ENCODE measurements at regions not wholly inside any gene's neighbourhood (a gene's known extent, or its start where the extent isn't known, plus 50 kb on each side); places are given as distances from the start of the nearest gene placed in this dataset.

DNA sequence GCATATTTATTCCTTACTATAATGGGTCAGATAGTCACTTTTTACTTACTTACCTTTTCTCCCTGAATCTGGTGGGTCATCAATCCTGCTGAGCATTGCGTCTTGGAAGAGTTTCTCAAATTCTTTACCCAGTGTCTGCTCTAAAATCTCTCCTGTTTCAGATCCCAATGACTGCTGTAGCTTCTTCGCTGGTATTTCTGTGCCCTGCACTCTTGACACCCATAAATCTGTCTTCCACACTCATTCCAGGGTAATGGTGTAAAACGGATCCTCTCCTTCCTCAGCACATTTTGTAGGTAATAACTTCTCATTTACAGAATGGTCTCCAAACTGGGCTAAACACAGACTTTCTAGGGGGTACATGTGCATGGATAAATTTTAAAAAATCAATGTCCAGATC lies 407.4 kb downstream of the DMAC1 start:
- Mint-ChIP-seq H3K4me1 (ENCODE audit: low read depth) (no peaks in the 10 kb centered on the region), H3K27me3 (peaks cover 4% of the 10 kb centered on the region), H3K9me3 (ENCODE audit: low read depth) (no peaks in the 10 kb centered on the region), H3K36me3 (no peaks in the 10 kb centered on the region), H3K27ac (no peak overlapping the region), H3K4me3 (no peak overlapping the region)

DNA sequence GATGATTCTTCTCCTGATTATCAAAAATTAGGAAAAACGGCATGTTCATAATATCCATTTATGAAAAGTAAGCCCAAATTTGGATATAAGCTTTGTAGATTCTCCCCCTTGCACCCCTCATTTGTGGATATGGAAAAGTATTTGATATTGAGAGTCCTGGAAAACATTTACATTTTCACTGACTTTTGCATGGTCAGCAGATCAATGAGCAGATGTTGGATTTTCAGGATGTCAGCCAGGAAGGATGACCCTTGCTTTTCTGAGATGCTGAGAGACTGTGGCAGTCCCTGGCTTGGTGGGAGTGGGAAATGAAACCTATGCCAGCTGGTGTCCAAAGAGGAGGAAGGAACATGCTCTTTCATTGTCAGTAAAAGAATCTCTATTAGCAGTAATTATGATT lies 410.8 kb downstream of the DMAC1 start:
- no peaks in the 10 kb centered on the region for H3K36me3 Mint-ChIP-seq
- no peak overlapping the region for H3K27ac Mint-ChIP-seq
- H3K9me3 Mint-ChIP-seq (ENCODE audit: low read depth): no peaks in the 10 kb centered on the region
- no peak overlapping the region for H3K4me3 Mint-ChIP-seq
- H3K27me3 Mint-ChIP-seq: peaks cover 6% of the 10 kb centered on the region
- H3K4me1 Mint-ChIP-seq (ENCODE audit: low read depth): no peaks in the 10 kb centered on the region

DNA sequence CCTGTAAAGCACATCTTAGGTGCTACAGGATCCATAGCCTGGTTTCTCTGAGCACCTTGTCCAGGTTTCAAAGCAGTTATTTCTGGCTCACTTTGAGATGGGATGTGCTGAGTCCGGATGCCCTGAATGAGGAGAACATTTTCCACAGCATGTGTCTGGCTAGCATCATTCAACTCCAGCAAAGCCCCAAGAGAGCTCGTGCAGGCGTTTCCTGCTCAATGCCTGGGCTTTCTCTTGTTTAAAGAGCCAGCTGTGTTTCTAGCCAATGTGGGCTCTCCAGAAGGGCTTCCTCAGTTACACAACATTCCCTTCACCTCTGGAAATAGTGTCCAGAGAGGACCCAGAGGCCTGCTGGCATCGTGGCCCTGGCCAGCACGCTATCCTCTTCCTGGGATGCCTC lies 411.7 kb downstream of the DMAC1 start:
- Mint-ChIP-seq H3K9me3 (ENCODE audit: low read depth) (no peaks in the 10 kb centered on the region), H3K4me3 (no peak overlapping the region), H3K27ac (no peak overlapping the region), H3K36me3 (no peaks in the 10 kb centered on the region), H3K27me3 (peaks cover 6% of the 10 kb centered on the region), H3K4me1 (ENCODE audit: low read depth) (no peaks in the 10 kb centered on the region)

DNA sequence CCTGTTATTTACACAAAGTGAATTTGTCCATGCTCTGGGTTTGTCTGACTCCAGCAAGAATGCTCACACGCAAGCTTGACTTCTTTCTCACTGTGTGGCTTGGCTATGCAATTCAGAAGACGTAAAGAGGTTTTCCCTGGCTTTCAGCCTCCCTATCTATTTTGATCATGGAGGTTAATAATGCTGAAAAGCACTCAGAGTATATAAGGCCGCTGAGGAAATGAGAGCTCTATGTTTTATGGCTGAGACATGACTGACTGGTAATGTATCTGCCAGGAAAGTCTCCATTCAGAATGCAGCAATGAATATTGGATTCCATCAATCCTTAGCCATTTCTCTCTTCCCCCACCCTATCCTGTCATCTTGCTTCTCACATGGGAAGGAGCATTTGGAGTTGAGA lies 417.3 kb downstream of the DMAC1 start:
- no peaks in the 10 kb centered on the region for H3K36me3 Mint-ChIP-seq
- H3K27me3 Mint-ChIP-seq: peaks cover 8% of the 10 kb centered on the region
- H3K4me3 Mint-ChIP-seq: no peak overlapping the region
- H3K9me3 Mint-ChIP-seq (ENCODE audit: low read depth): no peaks in the 10 kb centered on the region
- H3K27ac Mint-ChIP-seq: no peak overlapping the region
- H3K4me1 Mint-ChIP-seq (ENCODE audit: low read depth): no peaks in the 10 kb centered on the region

DNA sequence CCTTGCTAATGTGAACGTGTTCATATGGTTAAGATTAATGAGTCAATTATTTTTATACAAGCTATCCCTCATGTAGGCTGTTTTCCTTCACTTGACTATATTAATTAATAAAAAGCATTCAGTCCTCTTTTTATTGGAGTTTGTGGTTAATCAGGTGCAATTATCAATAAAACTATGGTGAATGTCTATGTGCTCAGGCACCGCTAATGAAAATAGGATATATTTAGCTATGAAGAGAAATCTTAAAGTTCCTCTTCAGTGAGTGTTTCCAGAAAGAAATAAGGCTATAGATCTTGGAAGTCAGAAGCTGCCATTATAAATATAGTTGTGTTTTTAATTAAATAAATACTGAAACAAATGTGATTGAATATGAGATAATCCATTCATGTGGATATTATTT lies 422.1 kb downstream of the DMAC1 start:
- Mint-ChIP-seq H3K36me3 (no peaks in the 10 kb centered on the region), H3K9me3 (ENCODE audit: low read depth) (no peaks in the 10 kb centered on the region), H3K4me1 (ENCODE audit: low read depth) (no peaks in the 10 kb centered on the region), H3K27me3 (peaks cover 4% of the 10 kb centered on the region), H3K4me3 (no peak overlapping the region), H3K27ac (no peak overlapping the region)

DNA sequence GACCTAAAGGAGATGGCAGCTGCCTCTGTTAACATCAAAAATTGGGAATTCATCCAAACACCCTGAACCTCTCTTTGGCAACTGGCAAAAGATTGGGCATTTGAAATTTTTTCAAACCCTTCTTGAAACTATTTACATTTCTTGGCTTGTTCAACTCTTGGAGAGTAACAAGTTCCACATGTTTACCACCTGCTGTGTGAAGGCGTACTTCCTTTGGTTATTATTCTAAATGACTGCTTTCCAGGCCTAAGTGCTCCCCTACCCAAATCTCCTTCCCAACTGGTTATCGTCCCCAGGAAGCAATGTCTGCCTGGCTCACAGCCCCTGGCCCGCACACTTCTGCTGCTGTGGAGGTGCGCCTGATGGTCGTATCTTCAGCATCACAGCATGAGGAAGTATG lies 422.7 kb downstream of the DMAC1 start:
- Mint-ChIP-seq H3K4me3 (no peak overlapping the region), H3K9me3 (ENCODE audit: low read depth) (no peaks in the 10 kb centered on the region), H3K27ac (no peak overlapping the region), H3K36me3 (no peaks in the 10 kb centered on the region), H3K4me1 (ENCODE audit: low read depth) (no peaks in the 10 kb centered on the region), H3K27me3 (peaks cover 4% of the 10 kb centered on the region)

DNA sequence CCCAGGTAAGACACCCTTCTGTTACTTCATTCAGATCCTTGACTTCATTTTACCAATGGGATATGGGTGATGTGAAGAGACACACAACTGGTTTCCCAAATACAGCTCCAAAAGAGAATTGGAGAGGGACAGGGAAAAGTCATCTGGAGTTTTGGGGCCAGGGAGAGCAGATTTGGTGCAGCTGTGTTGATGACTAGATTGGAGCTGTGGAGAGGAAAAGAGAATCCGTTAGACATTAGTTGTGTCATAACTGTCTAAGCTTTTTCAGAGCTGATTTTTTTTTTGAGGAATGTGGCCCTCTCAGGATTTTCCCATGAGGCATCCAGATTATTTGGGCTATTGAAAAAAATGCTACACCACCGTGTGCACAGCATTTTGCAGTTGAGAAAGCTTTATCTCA lies 423.4 kb downstream of the DMAC1 start:
- H3K27ac Mint-ChIP-seq: no peak overlapping the region
- no peaks in the 10 kb centered on the region for H3K36me3 Mint-ChIP-seq
- no peak overlapping the region for H3K4me3 Mint-ChIP-seq
- peaks cover 4% of the 10 kb centered on the region for H3K27me3 Mint-ChIP-seq
- H3K4me1 Mint-ChIP-seq (ENCODE audit: low read depth): no peaks in the 10 kb centered on the region
- H3K9me3 Mint-ChIP-seq (ENCODE audit: low read depth): no peaks in the 10 kb centered on the region

DNA sequence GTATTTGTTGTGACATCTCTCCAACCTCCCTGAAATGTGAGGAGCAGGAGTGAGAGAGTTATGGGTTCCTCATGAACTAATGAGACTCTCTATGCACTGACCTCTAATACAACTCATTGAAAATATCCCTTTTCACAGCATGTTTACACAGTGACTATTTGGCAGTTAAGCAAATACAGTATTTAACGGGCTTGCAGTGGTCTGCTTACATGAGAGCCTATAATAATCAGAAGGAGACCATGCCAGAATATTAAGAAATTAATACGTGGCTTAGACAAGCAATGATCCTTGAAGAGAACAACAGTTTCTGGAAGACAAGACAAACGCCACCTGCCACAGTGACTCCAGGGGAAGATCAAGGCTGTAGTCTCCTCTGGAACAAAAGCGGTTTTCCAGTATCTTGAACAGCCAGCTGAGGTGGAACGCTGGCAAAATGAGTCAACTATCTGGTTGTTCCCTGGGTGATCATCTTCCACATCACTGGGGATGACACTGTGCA lies 424.5 kb downstream of the DMAC1 start:
- H3K36me3 Mint-ChIP-seq: no peaks in the 10 kb centered on the region
- no peak overlapping the region for H3K27ac Mint-ChIP-seq
- no peaks in the 10 kb centered on the region for H3K4me1 Mint-ChIP-seq (ENCODE audit: low read depth)

DNA sequence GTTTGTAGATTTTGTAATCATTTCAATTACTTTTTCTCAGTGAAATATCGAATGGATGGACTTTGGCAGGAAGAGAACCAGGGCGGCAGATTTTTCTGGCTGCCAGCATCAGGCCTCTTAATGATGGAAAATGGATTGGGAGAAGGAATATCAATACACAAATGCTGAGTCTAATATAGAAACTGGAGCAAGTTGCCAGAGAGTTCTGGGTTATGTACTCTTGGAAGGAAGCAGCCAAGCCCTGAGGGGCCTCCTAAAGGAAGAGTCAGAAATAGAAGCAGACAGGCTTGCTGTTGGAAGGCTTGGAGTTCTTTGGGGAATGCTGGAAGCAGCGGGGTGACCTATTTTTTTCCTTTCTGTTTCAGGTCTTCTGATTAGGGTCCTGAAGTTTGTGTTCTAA lies 428.6 kb downstream of the DMAC1 start:
- Mint-ChIP-seq H3K36me3 (no peaks in the 10 kb centered on the region), H3K4me1 (ENCODE audit: low read depth) (no peaks in the 10 kb centered on the region), H3K27ac (no peak overlapping the region), H3K4me3 (no peak overlapping the region), H3K9me3 (ENCODE audit: low read depth) (no peaks in the 10 kb centered on the region), H3K27me3 (no peaks in the 10 kb centered on the region)

More for the DNA sequence above, 424.5 kb downstream of the DMAC1 start:
- Mint-ChIP-seq H3K4me3 (no peak overlapping the region), H3K9me3 (ENCODE audit: low read depth) (no peaks in the 10 kb centered on the region), H3K27me3 (peaks cover 4% of the 10 kb centered on the region)

DNA sequence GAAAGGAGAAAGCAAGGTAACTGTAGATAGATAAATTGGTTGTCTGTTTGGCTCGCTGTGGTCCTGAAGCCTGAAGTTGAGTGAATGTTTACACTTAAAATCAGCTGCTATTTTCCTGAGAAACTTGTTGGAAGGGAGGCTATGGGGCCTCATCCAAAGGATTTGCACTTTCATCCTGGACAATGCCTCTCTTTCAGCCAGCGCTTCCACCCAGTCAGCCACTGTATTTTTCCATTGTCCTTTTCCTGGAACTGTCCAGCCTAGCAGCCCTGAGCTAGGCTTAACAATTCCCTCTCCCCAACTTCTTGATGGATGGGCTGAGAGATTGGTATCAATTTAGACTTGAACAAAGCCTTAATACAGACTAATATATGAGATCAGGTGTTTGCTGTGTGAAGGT lies 429.2 kb downstream of the DMAC1 start:
- no peaks in the 10 kb centered on the region for H3K4me1 Mint-ChIP-seq (ENCODE audit: low read depth)
- no peak overlapping the region for H3K4me3 Mint-ChIP-seq
- no peaks in the 10 kb centered on the region for H3K27me3 Mint-ChIP-seq
- H3K9me3 Mint-ChIP-seq (ENCODE audit: low read depth): no peaks in the 10 kb centered on the region
- H3K36me3 Mint-ChIP-seq: no peaks in the 10 kb centered on the region
- H3K27ac Mint-ChIP-seq: no peak overlapping the region

DNA sequence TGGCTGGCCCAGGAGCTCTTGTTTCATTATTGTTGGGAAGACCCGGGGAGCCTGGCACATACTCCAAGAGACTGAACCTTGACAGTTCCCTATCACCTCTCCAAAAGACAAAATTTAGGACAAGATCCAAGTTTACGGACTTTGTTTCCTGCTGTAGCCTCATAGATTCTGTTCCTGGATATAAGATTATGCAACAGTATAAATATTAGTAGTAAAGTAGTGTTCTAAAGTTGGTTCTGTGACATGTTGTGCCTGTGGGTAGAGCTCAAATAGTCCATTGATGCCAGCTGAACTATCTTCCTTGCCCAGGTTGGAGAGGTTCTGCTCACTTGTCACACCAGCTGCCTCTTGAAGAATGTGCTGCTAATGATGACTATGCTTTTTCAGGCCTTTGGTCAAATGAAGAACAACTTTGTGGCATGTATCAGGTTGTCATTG lies 430.2 kb downstream of the DMAC1 start:
- Mint-ChIP-seq H3K27me3 (no peaks in the 10 kb centered on the region), H3K4me1 (ENCODE audit: low read depth) (no peaks in the 10 kb centered on the region), H3K36me3 (no peaks in the 10 kb centered on the region), H3K4me3 (no peak overlapping the region), H3K9me3 (ENCODE audit: low read depth) (no peaks in the 10 kb centered on the region), H3K27ac (no peak overlapping the region)

DNA sequence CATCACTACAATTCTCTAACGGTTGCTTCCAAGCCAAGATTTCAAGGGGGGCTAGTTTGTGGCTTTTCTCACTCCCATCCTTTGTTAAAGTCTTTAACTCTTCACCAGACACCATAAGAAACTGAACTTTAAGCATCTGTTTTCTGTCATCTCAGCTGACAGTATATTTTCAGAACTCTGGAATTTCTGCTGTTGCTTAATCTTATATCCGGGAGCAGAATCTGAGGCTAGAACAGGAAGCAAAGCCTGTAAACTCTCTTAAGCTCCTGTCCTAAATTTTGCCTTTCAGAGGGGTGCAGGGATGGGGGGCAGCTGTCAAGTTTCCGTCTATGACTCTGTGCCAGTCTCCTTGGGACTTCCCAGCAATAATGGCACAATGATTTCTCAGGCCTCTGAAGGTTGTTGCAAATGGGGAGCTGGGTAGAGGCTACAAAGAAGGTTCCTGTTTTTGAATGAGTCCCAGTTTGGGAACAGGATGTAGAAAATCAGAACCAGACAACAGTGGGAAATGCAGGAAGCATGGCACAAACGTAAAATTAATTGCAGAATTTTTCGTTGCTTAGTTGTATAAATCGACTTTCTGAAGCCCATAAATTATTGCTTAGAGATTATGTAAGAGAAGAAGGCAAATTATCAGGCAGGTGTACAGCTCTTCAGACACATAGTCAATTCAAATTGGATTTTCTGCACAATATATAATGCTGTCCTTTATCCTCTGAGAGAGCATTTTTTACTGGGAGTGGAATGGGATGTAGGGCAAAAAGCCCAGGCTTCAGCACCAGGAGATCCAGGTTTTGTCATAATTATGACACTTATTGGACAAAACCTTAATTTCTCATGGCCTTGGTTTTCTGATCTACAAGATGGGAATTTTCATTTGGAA lies 430.9 kb downstream of the DMAC1 start:
- Mint-ChIP-seq H3K4me3 (no peak overlapping the region), H3K4me1 (ENCODE audit: low read depth) (no peaks in the 10 kb centered on the region), H3K36me3 (no peaks in the 10 kb centered on the region), H3K27ac (no peak overlapping the region), H3K9me3 (ENCODE audit: low read depth) (no peaks in the 10 kb centered on the region), H3K27me3 (no peaks in the 10 kb centered on the region)

DNA sequence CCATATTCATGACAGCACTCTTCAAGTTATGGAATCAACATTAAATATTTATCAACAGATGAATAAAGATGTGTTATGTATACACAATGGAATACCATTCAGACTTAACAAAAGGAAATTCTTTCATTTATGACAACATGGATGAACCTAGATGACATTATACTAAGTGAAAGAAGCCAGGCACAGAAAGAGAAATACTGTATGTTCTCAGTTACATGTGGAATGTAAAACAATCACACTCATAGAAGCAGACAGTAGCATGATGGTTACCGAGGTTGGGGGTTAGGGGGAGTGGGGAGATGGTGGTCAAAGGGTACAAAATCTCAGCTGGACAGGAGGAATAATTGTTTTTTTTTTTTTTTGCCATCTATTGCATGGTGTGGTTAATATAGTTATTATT lies 431.9 kb downstream of the DMAC1 start:
- Mint-ChIP-seq H3K27me3 (no peaks in the 10 kb centered on the region), H3K27ac (no peak overlapping the region), H3K4me1 (ENCODE audit: low read depth) (no peaks in the 10 kb centered on the region), H3K36me3 (no peaks in the 10 kb centered on the region), H3K4me3 (no peak overlapping the region), H3K9me3 (ENCODE audit: low read depth) (no peaks in the 10 kb centered on the region)

DNA sequence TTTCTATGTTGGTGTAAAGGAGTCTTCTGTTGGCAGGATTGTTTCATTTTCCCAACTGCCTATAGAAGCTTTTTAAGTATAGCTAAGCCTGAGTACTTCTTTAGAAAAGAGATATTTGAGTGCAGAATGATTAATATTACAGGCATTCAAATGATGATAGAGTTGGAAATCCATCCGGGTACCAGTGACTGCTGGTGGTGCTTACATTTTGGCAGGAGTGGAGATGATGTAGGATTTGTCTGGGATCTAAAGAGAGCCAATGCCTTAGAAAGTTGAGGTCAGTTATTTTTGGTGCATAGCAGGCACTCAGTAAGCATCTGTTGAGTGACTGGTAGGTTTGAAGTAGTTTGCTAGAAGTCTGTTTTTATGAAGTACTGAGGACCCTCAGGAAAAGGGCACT lies 433.5 kb downstream of the DMAC1 start:
- H3K4me1 Mint-ChIP-seq (ENCODE audit: low read depth): no peaks in the 10 kb centered on the region
- no peak overlapping the region for H3K4me3 Mint-ChIP-seq
- no peak overlapping the region for H3K27ac Mint-ChIP-seq
- H3K27me3 Mint-ChIP-seq: no peaks in the 10 kb centered on the region
- no peaks in the 10 kb centered on the region for H3K36me3 Mint-ChIP-seq
- no peaks in the 10 kb centered on the region for H3K9me3 Mint-ChIP-seq (ENCODE audit: low read depth)

DNA sequence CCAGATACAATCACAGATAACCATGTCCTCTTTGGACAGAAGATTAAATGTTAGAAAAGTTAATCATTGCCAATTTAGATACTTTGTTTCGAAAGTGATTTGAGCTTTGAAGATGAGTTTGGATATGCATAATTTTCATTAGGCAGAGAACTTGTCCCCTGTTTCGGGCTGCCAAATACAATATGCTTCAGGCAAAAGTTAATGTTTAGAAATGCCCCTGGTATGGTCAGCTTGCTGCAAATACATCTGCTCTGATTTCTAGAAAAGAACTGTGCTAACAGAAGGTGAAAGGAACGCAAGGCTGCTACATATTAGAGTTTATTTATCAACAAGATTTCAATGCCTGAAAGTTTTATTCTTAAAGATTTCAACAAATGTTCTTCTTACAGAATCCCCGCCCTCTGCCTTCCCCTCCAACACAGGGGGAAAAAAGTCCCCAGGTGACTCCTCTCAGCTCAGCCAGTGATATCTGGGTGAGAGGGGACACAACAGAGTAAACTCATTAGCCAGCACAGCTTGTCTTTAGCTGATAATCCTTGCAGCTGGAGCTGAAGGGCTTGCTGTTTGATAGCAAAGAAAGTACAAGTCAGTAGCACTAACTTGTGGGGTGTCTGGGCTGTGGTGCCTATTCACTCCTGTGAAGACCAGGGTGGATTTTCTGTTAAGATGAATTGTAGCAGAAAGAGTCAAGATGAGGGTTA lies 435.7 kb downstream of the DMAC1 start:
- Mint-ChIP-seq H3K27ac (no peak overlapping the region), H3K4me1 (ENCODE audit: low read depth) (no peaks in the 10 kb centered on the region)

More for the DNA sequence above, 435.7 kb downstream of the DMAC1 start:
- H3K27me3 Mint-ChIP-seq: peaks cover 3% of the 10 kb centered on the region
- no peaks in the 10 kb centered on the region for H3K36me3 Mint-ChIP-seq
- no peak overlapping the region for H3K4me3 Mint-ChIP-seq
- no peaks in the 10 kb centered on the region for H3K9me3 Mint-ChIP-seq (ENCODE audit: low read depth)

Measured in activated naive CD8-positive, alpha-beta T cell (primary cell).